Esophagus muscularis mucosa (tissue), 3 donors: ENCODE measurements at regions not wholly inside any gene's neighbourhood (a gene's known extent, or its start where the extent isn't known, plus 50 kb on each side); places are given as distances from the start of the nearest gene placed in this dataset.

Experiments used
- CTCF ChIP-seq, 3 experiments: fragments of 200-600 bp in 2 of 3; fragments of 450-650 bp in 1 of 3; sonication (generic) in 2 of 3; IDR thresholded peaks; one replicate each; pipeline ENCODE4 v1.5.1; 2017 to 2019; ENCODE audit warnings: antibody characterized with exemption in 3 of 3, mild to moderate bottlenecking in 2 of 3, moderate library complexity in 1 of 3
- POLR2A ChIP-seq: fragments of 450-650 bp; IDR thresholded peaks from one replicate; pipeline ENCODE4 v1.6.1; 2017; ENCODE audit warnings: antibody characterized with exemption, moderate library complexity, mild to moderate bottlenecking, low read depth
- POLR2AphosphoS5 ChIP-seq, 2 donors: sonication (generic); formaldehyde crosslinking; IDR thresholded peaks; one replicate each; pipeline ENCODE4 v1.6.1; 2017; ENCODE audit warnings: antibody characterized with exemption in 2 of 2

- no peak for TF ChIP-seq POLR2A
- TF ChIP-seq CTCF (IDR thresholded peaks at IDR 0.05), result no peak
- TF ChIP-seq POLR2AphosphoS5 (IDR thresholded peaks at IDR 0.05), result no peak
These were observed 174.4 kb upstream of the FBXO11 start for GRCh38 chr2:48080534-48081316.
